ENCODE measurements at regions not wholly inside any gene's neighbourhood (a gene's known extent, or its start where the extent isn't known, plus 50 kb on each side); places are given as distances from the start of the nearest gene placed in this dataset.

DNA sequence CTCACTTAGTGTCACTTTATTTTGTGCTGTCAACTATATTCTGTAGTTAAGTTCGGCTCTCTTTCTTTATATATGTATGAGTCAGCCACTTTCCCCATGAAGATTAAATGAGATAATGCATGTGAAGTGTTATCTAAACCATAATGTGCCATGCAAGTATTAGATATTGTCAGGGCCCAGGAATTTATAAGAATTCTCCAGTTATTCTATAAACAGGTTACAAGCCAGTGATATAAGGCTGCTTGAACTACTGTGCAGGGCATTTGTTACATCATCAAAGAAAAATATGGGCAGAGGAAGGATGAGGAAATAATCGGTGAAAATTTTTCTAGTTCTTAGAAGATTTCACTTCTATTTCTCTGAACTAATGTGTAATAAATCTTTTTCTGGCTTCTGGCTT, 1049.0 kb upstream of the NR2F2 start:
- no peak overlapping the region for H3K9ac ChIP-seq (ENCODE audit: insufficient read length, low read depth)
- peaks cover 2% of the 10 kb centered on the region for H3K4me1 ChIP-seq (ENCODE audit: insufficient read depth, insufficient read length)
- no peak overlapping the region for H3K4me3 ChIP-seq (ENCODE audit: insufficient read length, low read depth)
- no peaks in the 10 kb centered on the region for H3K27me3 ChIP-seq (ENCODE audit: insufficient read depth, insufficient read length)
- DNase-seq (ENCODE audit: low read depth, low spot score): no peak
- H3K9me3 ChIP-seq (ENCODE audit: insufficient read depth, low read length): no peaks in the 10 kb centered on the region
- H3K36me3 ChIP-seq (ENCODE audit: insufficient read depth, insufficient read length, low read length): no peaks in the 10 kb centered on the region
- TF ChIP-seq YY1 (IDR thresholded peaks at IDR 0.05; ENCODE audit: insufficient read depth, insufficient read length): no peak
- TF ChIP-seq ZNF274 (IDR thresholded peaks at IDR 0.05; ENCODE audit: low read depth, low read length): no peak
- TF ChIP-seq SUZ12 (IDR thresholded peaks at IDR 0.05; ENCODE audit: extremely low read depth, insufficient read depth, insufficient read length): no peak

DNA sequence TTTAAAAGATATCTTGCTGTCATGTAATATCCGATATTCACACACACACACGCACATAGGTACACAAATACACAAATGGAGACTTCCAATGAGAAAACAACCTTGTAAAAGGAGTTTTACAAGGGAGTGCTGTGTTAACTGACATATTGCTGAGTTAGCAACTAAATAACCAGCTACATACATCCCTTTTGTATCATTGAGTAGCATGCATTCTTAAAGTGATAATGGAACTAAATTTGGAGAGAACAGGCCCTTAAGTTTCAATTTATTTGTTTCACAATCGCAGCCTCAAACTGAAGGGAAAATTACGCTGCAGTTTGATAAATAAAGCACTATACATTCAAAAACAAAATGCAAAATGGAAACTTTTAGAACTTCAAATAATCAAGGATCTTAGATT, 1046.0 kb upstream of the NR2F2 start:
- H3K9me3 ChIP-seq (ENCODE audit: insufficient read depth, low read length): no peaks in the 10 kb centered on the region
- H3K4me3 ChIP-seq (ENCODE audit: insufficient read length, low read depth): no peak overlapping the region
- no peak for DNase-seq (ENCODE audit: low read depth, low spot score)
- H3K27me3 ChIP-seq (ENCODE audit: insufficient read depth, insufficient read length): no peaks in the 10 kb centered on the region
- H3K9ac ChIP-seq (ENCODE audit: insufficient read length, low read depth): no peak overlapping the region
- peaks cover 5% of the 10 kb centered on the region for H3K4me1 ChIP-seq (ENCODE audit: insufficient read depth, insufficient read length)
- H3K36me3 ChIP-seq (ENCODE audit: insufficient read depth, insufficient read length, low read length): no peaks in the 10 kb centered on the region
- TF ChIP-seq SUZ12 (IDR thresholded peaks at IDR 0.05; ENCODE audit: extremely low read depth, insufficient read depth, insufficient read length): no peak
- no peak for TF ChIP-seq ZNF274 (IDR thresholded peaks at IDR 0.05; ENCODE audit: low read depth, low read length)
- TF ChIP-seq YY1 (IDR thresholded peaks at IDR 0.05; ENCODE audit: insufficient read depth, insufficient read length): no peak

DNA sequence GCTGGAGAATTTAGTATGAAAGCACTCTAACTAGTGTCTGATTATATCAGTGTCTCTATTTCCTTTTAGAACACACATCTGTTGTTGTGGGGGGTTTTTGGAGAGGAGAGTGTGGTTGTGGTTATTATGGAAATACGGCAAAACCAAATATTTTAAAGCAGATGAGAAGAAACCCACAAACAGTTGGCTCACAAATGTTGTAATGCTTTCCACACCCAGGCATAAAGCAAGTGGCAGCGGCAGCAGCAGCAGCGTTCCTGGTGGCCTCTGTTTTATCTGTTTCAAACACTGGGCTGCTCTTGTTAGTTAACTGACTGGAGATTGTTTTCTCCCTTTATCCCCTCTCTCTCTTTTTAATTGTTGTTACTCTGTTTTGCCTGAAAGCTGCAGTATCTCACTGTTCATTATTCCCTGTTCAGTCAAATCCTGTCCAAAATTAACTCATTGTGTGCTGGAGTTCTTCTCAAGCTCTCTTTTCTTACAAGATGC, 1045.5 kb upstream of the NR2F2 start:
- DNase-seq (ENCODE audit: low read depth, low spot score): no peak
- Histone ChIP-seq H3K4me1 (ENCODE audit: insufficient read depth, insufficient read length) (peaks cover 5% of the 10 kb centered on the region), H3K27me3 (ENCODE audit: insufficient read depth, insufficient read length) (no peaks in the 10 kb centered on the region), H3K9me3 (ENCODE audit: insufficient read depth, low read length) (no peaks in the 10 kb centered on the region), H3K9ac (ENCODE audit: insufficient read length, low read depth) (no peak overlapping the region), H3K36me3 (ENCODE audit: insufficient read depth, insufficient read length, low read length) (no peaks in the 10 kb centered on the region), H3K4me3 (ENCODE audit: insufficient read length, low read depth) (no peak overlapping the region)
- TF ChIP-seq SUZ12 (IDR thresholded peaks at IDR 0.05; ENCODE audit: extremely low read depth, insufficient read depth, insufficient read length): no peak
- TF ChIP-seq YY1 (IDR thresholded peaks at IDR 0.05; ENCODE audit: insufficient read depth, insufficient read length): no peak
- no peak for TF ChIP-seq ZNF274 (IDR thresholded peaks at IDR 0.05; ENCODE audit: low read depth, low read length)

DNA sequence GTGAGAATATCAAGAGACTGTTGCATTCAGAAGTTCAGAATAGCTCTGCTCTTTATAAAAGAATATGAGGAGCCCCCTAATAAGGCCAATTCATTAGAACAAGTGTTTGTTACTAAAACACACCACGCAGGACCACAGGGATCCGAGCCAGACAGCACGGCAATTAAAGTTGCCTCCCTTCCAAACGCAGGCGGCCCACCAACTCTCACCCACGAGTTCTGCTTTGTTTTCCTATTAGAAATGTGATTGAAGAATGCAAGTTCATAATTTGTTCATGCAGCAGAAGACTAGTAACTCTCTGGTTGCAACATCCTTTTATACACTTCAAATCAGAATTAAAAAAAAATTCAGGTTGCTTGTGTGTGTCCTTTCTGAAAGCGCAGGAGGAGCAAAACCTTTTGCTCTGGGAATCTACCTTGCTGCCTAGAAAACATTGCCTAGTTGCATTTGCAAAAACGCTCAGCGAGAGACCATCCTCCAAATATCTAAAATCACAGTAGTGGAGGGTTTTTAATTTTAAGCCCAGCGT, 1044.1 kb upstream of the NR2F2 start:
- H3K9ac ChIP-seq (ENCODE audit: insufficient read length, low read depth): no peak overlapping the region
- no peaks in the 10 kb centered on the region for H3K27me3 ChIP-seq (ENCODE audit: insufficient read depth, insufficient read length)
- H3K4me3 ChIP-seq (ENCODE audit: insufficient read length, low read depth): no peak overlapping the region
- DNase-seq (ENCODE audit: low read depth, low spot score): no peak
- H3K4me1 ChIP-seq (ENCODE audit: insufficient read depth, insufficient read length): peaks cover 5% of the 10 kb centered on the region
- H3K9me3 ChIP-seq (ENCODE audit: insufficient read depth, low read length): no peaks in the 10 kb centered on the region
- no peaks in the 10 kb centered on the region for H3K36me3 ChIP-seq (ENCODE audit: insufficient read depth, insufficient read length, low read length)
- TF ChIP-seq SUZ12 (IDR thresholded peaks at IDR 0.05; ENCODE audit: extremely low read depth, insufficient read depth, insufficient read length): no peak

DNA sequence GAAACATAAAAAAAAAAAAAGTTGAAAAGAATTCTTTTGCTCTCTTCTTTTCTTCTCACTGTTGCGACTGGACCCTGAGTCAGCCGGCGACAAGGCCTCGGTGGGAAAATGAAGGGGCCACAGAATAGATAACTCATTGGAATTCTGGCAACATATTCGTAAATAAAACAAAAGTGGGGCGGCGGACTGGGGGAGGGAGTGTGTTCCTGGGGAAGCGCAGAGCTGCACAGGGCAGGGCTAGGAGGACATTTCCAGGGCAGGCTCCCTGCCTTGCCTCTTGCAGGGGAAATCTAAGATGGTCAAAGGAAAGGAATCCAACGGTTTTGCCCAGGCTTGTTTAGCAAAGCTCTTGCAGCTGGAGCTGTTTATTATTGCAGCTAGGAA, 1042.8 kb upstream of the NR2F2 start:
- H3K4me1 ChIP-seq (ENCODE audit: insufficient read depth, insufficient read length): peaks cover 5% of the 10 kb centered on the region
- no peaks in the 10 kb centered on the region for H3K27me3 ChIP-seq (ENCODE audit: insufficient read depth, insufficient read length)
- H3K9me3 ChIP-seq (ENCODE audit: insufficient read depth, low read length): no peaks in the 10 kb centered on the region
- no peaks in the 10 kb centered on the region for H3K36me3 ChIP-seq (ENCODE audit: insufficient read depth, insufficient read length, low read length)
- TF ChIP-seq YY1 (IDR thresholded peaks at IDR 0.05; ENCODE audit: insufficient read depth, insufficient read length): no peak
- no peak for TF ChIP-seq ZNF274 (IDR thresholded peaks at IDR 0.05; ENCODE audit: low read depth, low read length)
- TF ChIP-seq SUZ12 (IDR thresholded peaks at IDR 0.05; ENCODE audit: extremely low read depth, insufficient read depth, insufficient read length): no peak
- H3K9ac ChIP-seq (ENCODE audit: insufficient read length, low read depth): peak overlapping the region; percentile 53
- no peak for DNase-seq (ENCODE audit: low read depth, low spot score)
- peak overlapping the region; percentile 5 for H3K4me3 ChIP-seq (ENCODE audit: insufficient read length, low read depth)

DNA sequence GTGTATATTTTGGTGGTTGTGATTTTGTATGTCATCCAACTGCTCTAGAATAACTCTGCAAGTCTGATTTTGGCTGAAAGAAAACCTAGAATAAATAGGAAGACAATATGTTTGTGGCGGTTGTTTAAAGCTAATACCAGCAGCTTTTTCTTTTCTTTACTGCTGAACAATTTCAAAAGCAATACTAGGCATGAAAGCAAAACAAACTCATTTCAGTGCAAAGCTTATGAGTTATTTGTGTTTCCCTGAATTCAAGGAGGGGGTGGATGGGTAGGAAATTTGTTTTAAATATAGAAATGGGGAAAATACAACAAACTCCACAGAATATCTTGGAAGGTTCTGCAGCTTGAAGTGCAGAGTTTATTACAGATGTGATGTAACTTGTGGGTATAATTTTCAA, 1041.9 kb upstream of the NR2F2 start:
- H3K36me3 ChIP-seq (ENCODE audit: insufficient read depth, insufficient read length, low read length): no peaks in the 10 kb centered on the region
- TF ChIP-seq SUZ12 (IDR thresholded peaks at IDR 0.05; ENCODE audit: extremely low read depth, insufficient read depth, insufficient read length) (no peak), YY1 (IDR thresholded peaks at IDR 0.05; ENCODE audit: insufficient read depth, insufficient read length) (no peak), ZNF274 (IDR thresholded peaks at IDR 0.05; ENCODE audit: low read depth, low read length) (no peak)
- no peak overlapping the region for H3K4me3 ChIP-seq (ENCODE audit: insufficient read length, low read depth)
- H3K4me1 ChIP-seq (ENCODE audit: insufficient read depth, insufficient read length): peaks cover 5% of the 10 kb centered on the region
- no peak overlapping the region for H3K9ac ChIP-seq (ENCODE audit: insufficient read length, low read depth)
- no peak for DNase-seq (ENCODE audit: low read depth, low spot score)
- no peaks in the 10 kb centered on the region for H3K9me3 ChIP-seq (ENCODE audit: insufficient read depth, low read length)
- no peaks in the 10 kb centered on the region for H3K27me3 ChIP-seq (ENCODE audit: insufficient read depth, insufficient read length)

DNA sequence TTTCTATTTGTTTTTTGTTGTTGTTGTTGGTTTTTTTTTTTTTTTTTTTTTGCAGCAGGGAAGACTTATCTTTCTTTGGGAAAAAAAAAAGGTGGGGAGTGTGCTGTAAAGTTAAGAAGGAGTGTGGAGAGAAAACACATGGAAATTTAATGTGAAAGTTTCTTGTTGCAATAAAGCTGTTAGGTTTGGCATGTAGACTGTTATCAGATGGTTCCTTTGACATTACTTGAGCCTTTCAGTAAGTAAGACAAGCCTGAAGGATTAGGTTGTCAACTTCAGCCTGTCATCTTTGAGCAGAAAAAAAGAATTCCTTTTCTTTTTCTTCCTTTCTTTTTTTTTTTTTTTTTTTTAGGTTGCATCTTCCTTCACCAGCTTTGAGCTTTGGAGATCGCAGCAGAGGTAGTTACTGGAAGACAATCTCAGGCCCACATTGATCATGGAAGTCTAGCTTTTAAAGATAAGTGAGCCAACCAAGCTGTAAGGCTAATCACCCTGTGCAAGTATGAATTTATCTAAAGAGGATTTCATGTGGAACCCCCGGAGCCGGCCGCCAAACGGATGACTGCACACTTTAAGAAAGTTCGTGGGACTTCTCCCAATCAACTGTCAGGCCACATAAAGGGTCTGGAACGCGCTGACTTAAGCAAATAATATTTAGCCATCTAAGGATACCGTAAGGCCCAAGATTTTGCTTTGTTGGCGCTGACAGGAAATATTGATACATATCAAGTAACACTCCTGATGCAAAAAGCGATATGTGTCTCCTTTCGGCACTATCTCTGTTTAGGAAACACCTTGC, 1040.1 kb upstream of the NR2F2 start:
- TF ChIP-seq SUZ12 (IDR thresholded peaks at IDR 0.05; ENCODE audit: extremely low read depth, insufficient read depth, insufficient read length) (no peak), ZNF274 (IDR thresholded peaks at IDR 0.05; ENCODE audit: low read depth, low read length) (no peak), YY1 (IDR thresholded peaks at IDR 0.05; ENCODE audit: insufficient read depth, insufficient read length) (no peak)
- no peak overlapping the region for H3K4me3 ChIP-seq (ENCODE audit: insufficient read length, low read depth)
- no peaks in the 10 kb centered on the region for H3K36me3 ChIP-seq (ENCODE audit: insufficient read depth, insufficient read length, low read length)
- peaks cover 5% of the 10 kb centered on the region for H3K4me1 ChIP-seq (ENCODE audit: insufficient read depth, insufficient read length)
- DNase-seq (ENCODE audit: low read depth, low spot score): no peak
- H3K9ac ChIP-seq (ENCODE audit: insufficient read length, low read depth): no peak overlapping the region
- H3K9me3 ChIP-seq (ENCODE audit: insufficient read depth, low read length): no peaks in the 10 kb centered on the region
- no peaks in the 10 kb centered on the region for H3K27me3 ChIP-seq (ENCODE audit: insufficient read depth, insufficient read length)
